ENCODE measurements at regions not wholly inside any gene's neighbourhood (a gene's known extent, or its start where the extent isn't known, plus 50 kb on each side); places are given as distances from the start of the nearest gene placed in this dataset.
"Not testable (repeated sequence)": the region's sequence is repeated elsewhere in the genome, so short reads cannot be mapped to it uniquely, and the experiment has no call there.

- peak overlapping the region; percentile 99 for H3K27ac Mint-ChIP-seq (ENCODE audit: unreplicated experiment)
Observed at GRCh38 chr18:58805467-58806187, 59.0 kb upstream of the ZNF532 start.

GRCh38 chr18:58806826-58807714, 57.6 kb upstream of the ZNF532 start:
- DNase-seq (ENCODE audit: low read depth, low spot score), result no peak
- Mint-ChIP-seq H3K27me3 (ENCODE audit: low read depth) (no peaks in the 10 kb centered on the region), H3K36me3 (ENCODE audit: low read depth) (no peaks in the 10 kb centered on the region), H3K4me1 (peaks cover 46% of the 10 kb centered on the region), H3K9me3 (peaks cover 4% of the 10 kb centered on the region), H3K4me3 (no peak overlapping the region), H3K27ac (ENCODE audit: unreplicated experiment) (peak overlapping the region; percentile 87)
- no peak for TF ChIP-seq CTCF (conservative IDR thresholded peaks at IDR 0.05)

More at GRCh38 chr18:58805467-58806187, 59.0 kb upstream of the ZNF532 start:
- H3K9me3 Mint-ChIP-seq, result peaks cover 4% of the 10 kb centered on the region
- H3K36me3 Mint-ChIP-seq (ENCODE audit: low read depth), result no peaks in the 10 kb centered on the region
- peaks cover 56% of the 10 kb centered on the region for H3K4me1 Mint-ChIP-seq
- no peaks in the 10 kb centered on the region for H3K27me3 Mint-ChIP-seq (ENCODE audit: low read depth)
- TF ChIP-seq CTCF (conservative IDR thresholded peaks at IDR 0.05), result no peak
- DNase-seq (ENCODE audit: low read depth, low spot score), result peak; percentile 50
- H3K4me3 Mint-ChIP-seq, result peak overlapping the region; percentile 72

DNA sequence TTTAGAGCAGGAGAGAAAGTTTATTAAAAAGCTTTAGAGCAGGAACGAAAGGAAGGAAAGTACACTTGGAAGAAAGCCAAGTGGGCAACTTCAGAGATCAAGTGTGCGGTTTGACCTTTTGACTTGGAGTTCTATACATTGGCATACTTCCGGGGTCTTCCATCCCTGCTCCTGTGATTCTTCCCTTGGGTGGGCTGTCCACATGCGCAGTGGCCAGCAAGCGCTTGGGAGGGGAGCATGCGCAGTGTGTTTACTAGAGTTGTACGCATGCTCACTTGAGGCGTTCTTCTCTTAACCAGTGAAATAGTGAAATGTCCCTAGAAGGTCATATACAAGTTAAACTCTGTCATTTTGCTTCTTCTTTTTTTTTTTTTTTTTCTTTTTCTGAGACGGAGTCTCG, 56.9 kb upstream of the ZNF532 start:
- Mint-ChIP-seq H3K27ac (ENCODE audit: unreplicated experiment) (no peak overlapping the region), H3K9me3 (peaks cover 4% of the 10 kb centered on the region), H3K4me1 (peaks cover 41% of the 10 kb centered on the region), H3K4me3 (no peak overlapping the region), H3K27me3 (ENCODE audit: low read depth) (no peaks in the 10 kb centered on the region), H3K36me3 (ENCODE audit: low read depth) (no peaks in the 10 kb centered on the region)
- TF ChIP-seq CTCF (conservative IDR thresholded peaks at IDR 0.05), result no peak
- no peak for DNase-seq (ENCODE audit: low read depth, low spot score)

DNA sequence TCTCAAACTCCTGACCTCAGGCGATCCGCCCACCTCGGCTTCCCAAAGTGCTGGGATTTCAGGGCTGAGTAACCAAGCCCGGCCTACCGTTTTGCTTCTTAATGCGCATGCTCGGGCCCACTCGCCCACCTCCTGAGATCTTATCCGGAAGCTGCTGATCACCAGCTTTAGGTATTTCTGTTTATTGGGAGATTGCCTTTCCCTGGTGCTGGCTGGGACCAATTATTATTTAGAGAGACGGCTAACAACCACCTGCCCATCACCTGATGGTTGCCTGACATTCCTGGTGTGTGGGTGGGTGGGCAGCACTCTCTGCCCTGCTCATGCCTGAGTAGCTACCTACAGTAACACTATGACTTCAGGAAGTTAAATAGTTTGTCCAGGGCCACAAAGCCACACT, 56.3 kb upstream of the ZNF532 start:
- H3K27ac Mint-ChIP-seq (ENCODE audit: unreplicated experiment), result no peak overlapping the region
- DNase-seq (ENCODE audit: low read depth, low spot score), result no peak
- H3K36me3 Mint-ChIP-seq (ENCODE audit: low read depth), result no peaks in the 10 kb centered on the region
- no peak for TF ChIP-seq CTCF (conservative IDR thresholded peaks at IDR 0.05)
- no peaks in the 10 kb centered on the region for H3K27me3 Mint-ChIP-seq (ENCODE audit: low read depth)
- peaks cover 42% of the 10 kb centered on the region for H3K4me1 Mint-ChIP-seq
- peaks cover 4% of the 10 kb centered on the region for H3K9me3 Mint-ChIP-seq
- H3K4me3 Mint-ChIP-seq, result no peak overlapping the region

DNA sequence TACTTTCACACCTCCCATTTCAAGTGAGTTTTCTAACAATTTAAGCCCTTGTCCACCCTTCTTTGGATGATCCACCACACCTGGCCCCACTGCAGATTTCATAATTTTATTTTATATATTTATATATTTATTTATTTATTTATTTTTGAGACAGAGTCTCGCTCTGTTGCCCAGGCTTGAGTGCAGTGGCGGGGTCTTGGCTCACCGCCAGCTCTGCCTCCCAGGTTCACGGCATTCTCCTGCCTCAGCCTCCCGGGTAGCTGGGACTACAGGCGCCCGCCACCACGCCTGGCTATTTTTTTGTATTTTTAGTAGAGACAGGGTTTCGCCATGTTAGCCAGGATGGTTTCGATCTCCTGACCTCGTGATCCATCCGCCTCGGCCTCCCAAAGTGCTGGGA, 52.8 kb upstream of the ZNF532 start:
- not testable (repeated sequence) for H3K9me3 Mint-ChIP-seq; DNase-seq (ENCODE audit: low read depth, low spot score); H3K36me3 Mint-ChIP-seq (ENCODE audit: low read depth); H3K27ac Mint-ChIP-seq (ENCODE audit: unreplicated experiment); H3K4me3 Mint-ChIP-seq; H3K27me3 Mint-ChIP-seq (ENCODE audit: low read depth)
- H3K4me1 Mint-ChIP-seq, result peaks cover 40% of the 10 kb centered on the region

DNA sequence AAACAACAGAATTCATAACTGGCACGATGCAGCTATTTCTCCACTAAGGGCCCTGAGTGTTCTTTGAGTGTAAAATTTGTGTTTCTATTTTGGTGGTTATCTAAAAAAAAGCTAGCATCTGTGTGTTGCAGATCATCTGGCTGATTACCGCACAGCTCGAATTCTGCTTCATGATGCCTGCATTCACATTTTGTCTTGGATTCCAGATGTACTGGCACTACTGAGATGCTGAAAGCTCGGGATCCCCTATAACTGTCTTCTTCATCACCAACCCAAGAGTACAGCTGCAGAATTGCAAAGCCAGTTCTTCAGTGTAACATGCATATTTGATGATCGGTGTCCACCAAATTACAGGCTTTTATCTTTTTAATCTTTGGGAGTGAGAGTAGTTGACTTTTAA, 51.6 kb upstream of the ZNF532 start:
- Mint-ChIP-seq H3K4me1 (peaks cover 29% of the 10 kb centered on the region), H3K27me3 (ENCODE audit: low read depth) (no peaks in the 10 kb centered on the region), H3K9me3 (peaks cover 2% of the 10 kb centered on the region), H3K4me3 (no peak overlapping the region), H3K36me3 (ENCODE audit: low read depth) (no peaks in the 10 kb centered on the region), H3K27ac (ENCODE audit: unreplicated experiment) (no peak overlapping the region)
- DNase-seq (ENCODE audit: low read depth, low spot score), result no peak
- TF ChIP-seq CTCF (conservative IDR thresholded peaks at IDR 0.05), result no peak
